GM20431 (cell line): ENCODE measurements at regions not wholly inside any gene's neighbourhood (a gene's known extent, or its start where the extent isn't known, plus 50 kb on each side); places are given as distances from the start of the nearest gene placed in this dataset.

Experiments used
- in situ Hi-C: fragments of 300-500 bp; cut with MseI, MboI; formaldehyde crosslinking; loops from one replicate; pipeline ENCODE4 v1.15.0; 2020; ENCODE audit warnings: low sequenced_read_pairs; ENCODE audit not compliant: unreplicated experiment

GRCh38 chr5:168039039-168039438, 252.4 kb upstream of the WWC1 start:
- in situ Hi-C loops, result no loop called here

GRCh38 chr5:168039566-168040248, 251.7 kb upstream of the WWC1 start:
- in situ Hi-C loops, result no loop called here

- in situ Hi-C loops, result no loop called here
Measured at GRCh38 chr5:168041583-168041982, 249.9 kb upstream of the WWC1 start.

GRCh38 chr5:168042284-168043068, 249.0 kb upstream of the WWC1 start:
- in situ Hi-C loops, result no loop called here

- in situ Hi-C loops, result no loop called here
Measured at GRCh38 chr5:168046163-168046562, 245.3 kb upstream of the WWC1 start.

- in situ Hi-C loops, result no loop called here
Measured at GRCh38 chr5:168047043-168047668, 244.3 kb upstream of the WWC1 start.

GRCh38 chr5:168047669-168048111, 243.8 kb upstream of the WWC1 start:
- in situ Hi-C loops, result no loop called here

- in situ Hi-C loops, result no loop called here
Measured at GRCh38 chr5:168048486-168048885, 243.0 kb upstream of the WWC1 start.

GRCh38 chr5:168052686-168053085, 238.8 kb upstream of the WWC1 start:
- in situ Hi-C loops, result no loop called here

- in situ Hi-C loops, result no loop called here
Measured at GRCh38 chr5:168054091-168054490, 237.4 kb upstream of the WWC1 start.

- in situ Hi-C loops, result no loop called here
Measured at GRCh38 chr5:168055141-168055683, 236.2 kb upstream of the WWC1 start.

- in situ Hi-C loops, result no loop called here
Measured at GRCh38 chr5:168055961-168056360, 235.5 kb upstream of the WWC1 start.

- in situ Hi-C loops, result no loop called here
Measured at GRCh38 chr5:168056499-168057182, 234.8 kb upstream of the WWC1 start.

GRCh38 chr5:168057905-168058304, 233.5 kb upstream of the WWC1 start:
- in situ Hi-C loops, result no loop called here

GRCh38 chr5:168059131-168059530, 232.3 kb upstream of the WWC1 start:
- in situ Hi-C loops, result no loop called here

GRCh38 chr5:168062239-168062638, 229.2 kb upstream of the WWC1 start:
- in situ Hi-C loops, result no loop called here

- in situ Hi-C loops, result no loop called here
Measured at GRCh38 chr5:168064457-168064856, 227.0 kb upstream of the WWC1 start.

- in situ Hi-C loops, result no loop called here
Measured at GRCh38 chr5:168064933-168065622, 226.4 kb upstream of the WWC1 start.

- in situ Hi-C loops, result no loop called here
Measured at GRCh38 chr5:168066536-168067208, 224.8 kb upstream of the WWC1 start.
